Retinal pigment epithelial cell (primary cell): ENCODE measurements at regions not wholly inside any gene's neighbourhood (a gene's known extent, or its start where the extent isn't known, plus 50 kb on each side); places are given as distances from the start of the nearest gene placed in this dataset.

Experiments
- DNase-seq: peaks from one replicate; pipeline ENCODE4 v3.0.0-alpha.2; 2010; ENCODE audit warnings: low read depth
- H3K4me3 ChIP-seq: 2 replicates; pipeline ENCODE4 v1.5.1; 2011; ENCODE audit warnings: mild to moderate bottlenecking, low read length, control low read depth, moderate library complexity
- CTCF ChIP-seq: conservative IDR thresholded peaks from 2 replicates; pipeline ENCODE4 v1.5.1; 2011; ENCODE audit warnings: low read depth, low read length, control low read depth, inconsistent platforms

GRCh38 chr2:34836361-34836760 is 1237.3 kb upstream of the FAM98A start:
- TF ChIP-seq CTCF: no peak
- H3K4me3 ChIP-seq: no peak overlapping the region
- no peak for DNase-seq

GRCh38 chr2:34831096-34831495 is 1232.0 kb upstream of the FAM98A start:
- DNase-seq: no peak

GRCh38 chr2:34828481-34828880 is 1229.4 kb upstream of the FAM98A start:
- TF ChIP-seq CTCF: no peak
- no peak overlapping the region for H3K4me3 ChIP-seq
- DNase-seq: no peak

More at GRCh38 chr2:34831096-34831495, 1232.0 kb upstream of the FAM98A start:
- TF ChIP-seq CTCF: no peak
- H3K4me3 ChIP-seq: no peak overlapping the region

- H3K4me3 ChIP-seq: no peak overlapping the region
- DNase-seq: no peak
- TF ChIP-seq CTCF: no peak
Measured at GRCh38 chr2:34827398-34827797, 1228.3 kb upstream of the FAM98A start.

- no peak for DNase-seq
- no peak overlapping the region for H3K4me3 ChIP-seq
- TF ChIP-seq CTCF: no peak
Measured at GRCh38 chr2:34825686-34826085, 1226.6 kb upstream of the FAM98A start.

GRCh38 chr2:34822616-34823015 is 1223.5 kb upstream of the FAM98A start:
- TF ChIP-seq CTCF: no peak
- H3K4me3 ChIP-seq: no peak overlapping the region
- no peak for DNase-seq

- DNase-seq: no peak
- no peak overlapping the region for H3K4me3 ChIP-seq
- no peak for TF ChIP-seq CTCF
Measured at GRCh38 chr2:34815052-34815741, 1216.1 kb upstream of the FAM98A start.
